Trophoblast cell (in vitro differentiated cells and primary cell): ENCODE measurements at regions not wholly inside any gene's neighbourhood (a gene's known extent, or its start where the extent isn't known, plus 50 kb on each side); places are given as distances from the start of the nearest gene placed in this dataset.

ENCODE experiments used
- DNase-seq, 2 donors: peaks; one replicate each; pipeline ENCODE4 v3.0.0-alpha.2; 2016
- H2AFZ ChIP-seq: 2 replicates; pipeline ENCODE4 v1.6.1; 2013; ENCODE audit warnings: low read length, moderate library complexity, mild to moderate bottlenecking; ENCODE audit not compliant: insufficient read depth, poor library complexity
- H2AK5ac ChIP-seq: 2 replicates; pipeline ENCODE4 v1.6.1; 2013; ENCODE audit warnings: mild to moderate bottlenecking, low read length
- H2BK120ac ChIP-seq: 2 replicates; pipeline ENCODE4 v1.6.1; 2013; ENCODE audit warnings: low read length, mild to moderate bottlenecking, moderate library complexity; ENCODE audit not compliant: insufficient read depth, poor library complexity
- H2BK12ac ChIP-seq: 2 replicates; pipeline ENCODE4 v1.6.1; 2013; ENCODE audit warnings: mild to moderate bottlenecking, low read length, moderate library complexity
- H2BK5ac ChIP-seq: 2 replicates; pipeline ENCODE4 v1.6.1; 2013; ENCODE audit warnings: low read length, low read depth, moderate library complexity, mild to moderate bottlenecking; ENCODE audit not compliant: poor library complexity
- H3K14ac ChIP-seq: 2 replicates; pipeline ENCODE4 v1.6.1; 2013; ENCODE audit warnings: mild to moderate bottlenecking, low read length
- H3K18ac ChIP-seq: 2 replicates; pipeline ENCODE4 v1.6.1; 2013; ENCODE audit warnings: mild to moderate bottlenecking, low read length
- H3K23ac ChIP-seq: 2 replicates; pipeline ENCODE4 v1.6.1; 2013; ENCODE audit warnings: low read length
- H3K27ac ChIP-seq: 2 replicates; pipeline ENCODE4 v1.5.1; 2013; ENCODE audit warnings: low read depth, mild to moderate bottlenecking, inconsistent platforms, low read length, moderate library complexity
- H3K27me3 ChIP-seq: 2 replicates; pipeline ENCODE4 v1.6.1; 2013; ENCODE audit warnings: inconsistent platforms, mild to moderate bottlenecking, low read length, moderate library complexity; ENCODE audit not compliant: insufficient read depth
- H3K36me3 ChIP-seq, 2 experiments: 1 replicate in 1 of 2; 2 replicates in 1 of 2; pipeline ENCODE4 v1.6.1; 2013; ENCODE audit warnings: low read length in 2 of 2, mild to moderate bottlenecking in 2 of 2, moderate library complexity in 1 of 2; ENCODE audit not compliant: insufficient read depth in 2 of 2, control insufficient read depth in 1 of 2
- H3K4ac ChIP-seq: 2 replicates; pipeline ENCODE4 v1.6.1; 2013; ENCODE audit warnings: low read depth, mild to moderate bottlenecking, low read length, moderate library complexity
- H3K4me1 ChIP-seq, 2 experiments: 1 replicate in 1 of 2; 2 replicates in 1 of 2; pipeline ENCODE4 v1.6.1; 2013; ENCODE audit warnings: low read length in 2 of 2, mild to moderate bottlenecking in 2 of 2, moderate library complexity in 1 of 2; ENCODE audit not compliant: insufficient read depth in 2 of 2, control insufficient read depth in 1 of 2
- H3K4me2 ChIP-seq: 2 replicates; pipeline ENCODE4 v1.6.1; 2013; ENCODE audit warnings: inconsistent platforms, mild to moderate bottlenecking, low read length, moderate library complexity
- H3K4me3 ChIP-seq: 2 replicates; pipeline ENCODE4 v1.5.1; 2013; ENCODE audit warnings: mild to moderate bottlenecking, low read depth, low read length, inconsistent platforms
- H3K79me1 ChIP-seq: one replicate; pipeline ENCODE4 v1.6.1; 2013; ENCODE audit warnings: low read length
- H3K79me2 ChIP-seq: 2 replicates; pipeline ENCODE4 v1.6.1; 2013; ENCODE audit warnings: low read length, mild to moderate bottlenecking; ENCODE audit not compliant: control insufficient read depth, insufficient read depth, poor library complexity
- H3K9ac ChIP-seq: 2 replicates; pipeline ENCODE4 v1.6.1; 2013; ENCODE audit warnings: mild to moderate bottlenecking, low read length
- H3K9me3 ChIP-seq: 2 replicates; pipeline ENCODE4 v1.6.1; 2013; ENCODE audit warnings: low read depth, mild to moderate bottlenecking, control low read depth, inconsistent platforms, low read length; ENCODE audit not compliant: insufficient read depth
- H4K12ac ChIP-seq: 2 replicates; pipeline ENCODE4 v1.6.1; 2013; ENCODE audit warnings: low read depth, mild to moderate bottlenecking, low read length, moderate library complexity
- H4K8ac ChIP-seq: 2 replicates; pipeline ENCODE4 v1.6.1; 2013; ENCODE audit warnings: low read depth, mild to moderate bottlenecking, low read length, moderate library complexity
- H4K91ac ChIP-seq: one replicate; pipeline ENCODE4 v1.6.1; 2013; ENCODE audit warnings: low read depth, mild to moderate bottlenecking, low read length, moderate library complexity
- WGBS: extraction: QIAGEN DNeasy Blood & Tissue Kit; methylation state at CpG from one replicate; pipeline ENCODE4 v1.1.7; 2013; ENCODE audit warnings: missing lambda C conversion rate; ENCODE audit not compliant: insufficient read length, insufficient coverage; ENCODE audit errors: extremely low coverage; 5-methylcytosine and 5-hydroxymethylcytosine counted together

DNA sequence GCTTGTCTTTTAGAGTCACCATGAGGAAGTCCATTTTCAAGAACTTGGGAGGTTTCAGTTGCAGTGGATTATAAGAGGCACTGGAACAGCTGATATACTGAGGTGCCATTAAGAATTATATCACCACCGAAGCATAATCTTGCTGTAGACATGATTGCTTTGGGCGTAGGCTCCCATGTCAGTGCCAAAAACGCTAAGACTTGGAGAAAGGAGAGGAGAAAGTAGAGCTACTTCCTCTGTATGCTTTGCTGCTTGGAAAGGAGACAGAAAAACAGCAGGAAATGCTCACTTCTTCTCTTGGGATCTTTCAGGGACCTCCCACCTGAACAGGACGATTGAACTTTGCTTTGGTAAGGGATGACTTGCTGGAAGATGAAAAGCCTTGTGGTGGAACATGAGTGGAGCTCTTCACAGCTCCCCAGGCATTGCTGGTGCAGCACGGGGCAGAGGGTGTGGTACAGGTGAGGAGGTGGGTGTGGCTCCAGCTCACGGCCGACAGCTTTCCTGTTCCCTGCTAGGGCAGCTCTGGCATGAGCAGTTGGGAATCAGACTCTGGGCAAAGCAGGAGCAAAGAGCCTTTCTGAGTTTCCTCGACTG is 190.4 kb upstream of the JAG1 start:
- Histone ChIP-seq H3K18ac (no peak overlapping the region), H2AK5ac (no peak overlapping the region), H3K27me3 (no peaks in the 10 kb centered on the region), H3K4me1 (peaks cover 0 to 2% of the 10 kb centered on the region in 2 experiments), H3K23ac (no peak overlapping the region), H3K9ac (no peak overlapping the region), H2AFZ (no peak overlapping the region), H3K14ac (no peak overlapping the region), H3K9me3 (no peaks in the 10 kb centered on the region), H4K91ac (no peak overlapping the region), H3K79me2 (no peaks in the 10 kb centered on the region), H3K79me1 (no peaks in the 10 kb centered on the region), H2BK5ac (no peak overlapping the region), H4K12ac (no peak overlapping the region), H3K4me3 (no peak overlapping the region), H3K36me3 (no peaks in the 10 kb centered on the region), H3K4me2 (no peak overlapping the region), H2BK120ac (no peak overlapping the region), H3K27ac (no peak overlapping the region), H2BK12ac (no peak overlapping the region), H4K8ac (no peak overlapping the region), H3K4ac (no peak overlapping the region)
- WGBS, result no CpG with 5 or more reads among the region's 8 CpGs
- DNase-seq, result no peak

GRCh38 chr20:10868299-10868698 is 194.5 kb upstream of the JAG1 start:
- H3K79me1 ChIP-seq, result no peaks in the 10 kb centered on the region
- H3K4me1 ChIP-seq, result peaks cover 0 to 2% of the 10 kb centered on the region in 2 experiments
- H3K18ac ChIP-seq, result no peak overlapping the region
- no peaks in the 10 kb centered on the region for H3K79me2 ChIP-seq
- H3K4me2 ChIP-seq, result no peak overlapping the region
- H4K8ac ChIP-seq, result no peak overlapping the region
- DNase-seq, result no peak
- WGBS, result no CpG with 5 or more reads among the region's 3 CpGs
- no peaks in the 10 kb centered on the region for H3K9me3 ChIP-seq
- no peak overlapping the region for H3K14ac ChIP-seq
- H2AK5ac ChIP-seq, result no peak overlapping the region
- H4K91ac ChIP-seq, result no peak overlapping the region
- H3K36me3 ChIP-seq, result no peaks in the 10 kb centered on the region
- no peak overlapping the region for H2BK120ac ChIP-seq
- no peak overlapping the region for H3K4ac ChIP-seq
- H2BK12ac ChIP-seq, result no peak overlapping the region
- no peak overlapping the region for H3K27ac ChIP-seq
- no peak overlapping the region for H2BK5ac ChIP-seq
- no peak overlapping the region for H4K12ac ChIP-seq
- no peak overlapping the region for H3K4me3 ChIP-seq
- H2AFZ ChIP-seq, result no peak overlapping the region
- H3K27me3 ChIP-seq, result no peaks in the 10 kb centered on the region
- no peak overlapping the region for H3K9ac ChIP-seq
- no peak overlapping the region for H3K23ac ChIP-seq

DNA sequence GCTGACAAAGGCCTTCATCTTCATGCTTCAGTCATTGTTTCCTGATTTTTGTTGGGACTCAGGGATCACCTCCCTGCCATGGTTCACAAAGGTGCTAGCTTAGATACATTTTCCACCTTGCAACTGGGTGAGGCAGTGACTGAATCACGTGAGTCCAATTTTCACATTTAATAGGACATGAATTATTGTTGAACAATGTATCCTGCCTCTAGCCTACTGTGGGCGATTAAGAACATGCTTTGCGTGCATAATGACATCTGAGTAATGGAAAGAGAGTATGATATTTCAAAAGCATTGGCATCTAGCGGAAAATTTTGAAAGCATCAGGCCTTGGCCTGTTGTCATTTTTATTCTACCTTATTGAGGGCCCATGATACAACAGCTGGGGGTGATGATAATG is 199.2 kb upstream of the JAG1 start:
- H3K4me3 ChIP-seq, result no peak overlapping the region
- H4K8ac ChIP-seq, result no peak overlapping the region
- H2BK12ac ChIP-seq, result no peak overlapping the region
- no peak overlapping the region for H3K9ac ChIP-seq
- H2AFZ ChIP-seq, result no peak overlapping the region
- no CpG with 5 or more reads among the region's 4 CpGs for WGBS
- H3K79me2 ChIP-seq, result no peaks in the 10 kb centered on the region
- no peaks in the 10 kb centered on the region for H3K36me3 ChIP-seq
- H3K27ac ChIP-seq, result no peak overlapping the region
- H3K27me3 ChIP-seq, result no peaks in the 10 kb centered on the region
- H2BK120ac ChIP-seq, result no peak overlapping the region
- H3K23ac ChIP-seq, result no peak overlapping the region
- no peak overlapping the region for H4K12ac ChIP-seq
- no peak overlapping the region for H3K4me2 ChIP-seq
- no peak overlapping the region for H3K4ac ChIP-seq
- H3K18ac ChIP-seq, result no peak overlapping the region
- H4K91ac ChIP-seq, result no peak overlapping the region
- DNase-seq, result no peak
- no peaks in the 10 kb centered on the region for H3K4me1 ChIP-seq
- no peak overlapping the region for H2AK5ac ChIP-seq
- H3K14ac ChIP-seq, result no peak overlapping the region
- no peak overlapping the region for H2BK5ac ChIP-seq
- H3K9me3 ChIP-seq, result no peaks in the 10 kb centered on the region
- no peaks in the 10 kb centered on the region for H3K79me1 ChIP-seq

DNA sequence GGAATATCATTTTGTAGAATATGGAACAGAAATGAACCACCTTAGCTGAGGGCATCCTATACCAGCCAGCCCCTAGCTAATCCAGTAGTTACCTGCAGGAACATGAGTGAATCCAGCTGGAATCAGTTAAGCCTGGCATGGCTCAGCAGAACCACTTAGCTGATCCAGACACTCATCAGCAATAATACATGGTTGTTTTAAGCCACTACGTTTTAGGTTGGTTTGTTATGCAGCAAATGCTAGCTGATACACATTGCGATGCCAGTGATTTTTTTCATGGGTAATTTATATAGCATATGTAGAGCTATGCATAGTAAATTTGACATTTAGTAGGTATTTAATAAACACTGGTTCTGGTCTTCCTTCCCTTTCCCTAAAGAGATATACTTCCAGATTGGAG is 201.9 kb upstream of the JAG1 start:
- Histone ChIP-seq H3K79me2 (no peaks in the 10 kb centered on the region), H3K27me3 (no peaks in the 10 kb centered on the region), H3K18ac (no peak overlapping the region), H3K4me3 (no peak overlapping the region), H3K36me3 (no peaks in the 10 kb centered on the region), H2BK5ac (no peak overlapping the region), H3K4me2 (no peak overlapping the region), H2BK12ac (no peak overlapping the region), H3K4ac (no peak overlapping the region), H3K4me1 (no peaks in the 10 kb centered on the region), H2BK120ac (no peak overlapping the region), H3K27ac (no peak overlapping the region), H4K91ac (no peak overlapping the region), H3K14ac (no peak overlapping the region), H4K12ac (no peak overlapping the region), H2AFZ (no peak overlapping the region), H3K79me1 (no peaks in the 10 kb centered on the region), H3K9me3 (no peaks in the 10 kb centered on the region), H4K8ac (no peak overlapping the region), H3K23ac (no peak overlapping the region), H3K9ac (no peak overlapping the region), H2AK5ac (no peak overlapping the region)
- no CpG with 5 or more reads among the region's 2 CpGs for WGBS
- no peak for DNase-seq
